GM12878 (cell line): ENCODE measurements at regions not wholly inside any gene's neighbourhood (a gene's known extent, or its start where the extent isn't known, plus 50 kb on each side); places are given as distances from the start of the nearest gene placed in this dataset.

Experiments
- TF ChIP-seq, protein P1 (sequence below): fragments of 450-650 bp; IDR thresholded peaks from 2 replicates; pipeline ENCODE4 v1.6.1; 2018; ENCODE audit warnings: borderline replicate concordance, mild to moderate bottlenecking; ENCODE audit not compliant: partially characterized antibody
- TF ChIP-seq, protein P2 (sequence below): fragments of 450-650 bp; IDR thresholded peaks from 2 replicates; pipeline ENCODE4 v1.6.1; 2017; ENCODE audit warnings: mild to moderate bottlenecking

DNA sequence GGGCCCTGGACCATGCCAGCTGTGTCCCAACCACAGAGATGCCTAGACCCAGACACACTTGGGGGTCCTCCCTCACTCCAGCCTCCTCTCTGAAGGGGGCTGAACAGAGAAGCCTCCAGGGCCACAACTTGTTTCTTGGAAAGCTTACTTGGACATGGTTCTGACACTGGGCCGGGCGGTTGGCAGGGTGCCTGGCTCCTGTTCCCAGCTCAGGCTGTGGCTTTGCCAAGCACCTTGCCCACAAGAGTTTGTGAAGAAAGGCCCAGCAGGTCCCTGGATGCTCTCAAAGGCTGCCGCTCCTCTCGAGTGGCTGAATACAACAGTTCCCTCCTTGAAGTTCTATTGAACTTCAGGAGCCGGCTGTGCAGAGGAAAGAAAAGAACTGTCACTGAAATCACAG is 181.6 kb downstream of the PTPN20 start:
- TF ChIP-seq, protein P1, sequence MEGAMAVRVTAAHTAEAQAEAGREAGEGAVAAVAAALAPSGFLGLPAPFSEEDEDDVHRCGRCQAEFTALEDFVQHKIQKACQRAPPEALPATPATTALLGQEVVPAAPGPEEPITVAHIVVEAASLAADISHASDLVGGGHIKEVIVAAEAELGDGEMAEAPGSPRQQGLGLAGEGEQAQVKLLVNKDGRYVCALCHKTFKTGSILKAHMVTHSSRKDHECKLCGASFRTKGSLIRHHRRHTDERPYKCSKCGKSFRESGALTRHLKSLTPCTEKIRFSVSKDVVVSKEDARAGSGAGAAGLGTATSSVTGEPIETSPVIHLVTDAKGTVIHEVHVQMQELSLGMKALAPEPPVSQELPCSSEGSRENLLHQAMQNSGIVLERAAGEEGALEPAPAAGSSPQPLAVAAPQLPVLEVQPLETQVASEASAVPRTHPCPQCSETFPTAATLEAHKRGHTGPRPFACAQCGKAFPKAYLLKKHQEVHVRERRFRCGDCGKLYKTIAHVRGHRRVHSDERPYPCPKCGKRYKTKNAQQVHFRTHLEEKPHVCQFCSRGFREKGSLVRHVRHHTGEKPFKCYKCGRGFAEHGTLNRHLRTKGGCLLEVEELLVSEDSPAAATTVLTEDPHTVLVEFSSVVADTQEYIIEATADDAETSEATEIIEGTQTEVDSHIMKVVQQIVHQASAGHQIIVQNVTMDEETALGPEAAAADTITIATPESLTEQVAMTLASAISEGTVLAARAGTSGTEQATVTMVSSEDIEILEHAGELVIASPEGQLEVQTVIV = no peak
- TF ChIP-seq, protein P2, sequence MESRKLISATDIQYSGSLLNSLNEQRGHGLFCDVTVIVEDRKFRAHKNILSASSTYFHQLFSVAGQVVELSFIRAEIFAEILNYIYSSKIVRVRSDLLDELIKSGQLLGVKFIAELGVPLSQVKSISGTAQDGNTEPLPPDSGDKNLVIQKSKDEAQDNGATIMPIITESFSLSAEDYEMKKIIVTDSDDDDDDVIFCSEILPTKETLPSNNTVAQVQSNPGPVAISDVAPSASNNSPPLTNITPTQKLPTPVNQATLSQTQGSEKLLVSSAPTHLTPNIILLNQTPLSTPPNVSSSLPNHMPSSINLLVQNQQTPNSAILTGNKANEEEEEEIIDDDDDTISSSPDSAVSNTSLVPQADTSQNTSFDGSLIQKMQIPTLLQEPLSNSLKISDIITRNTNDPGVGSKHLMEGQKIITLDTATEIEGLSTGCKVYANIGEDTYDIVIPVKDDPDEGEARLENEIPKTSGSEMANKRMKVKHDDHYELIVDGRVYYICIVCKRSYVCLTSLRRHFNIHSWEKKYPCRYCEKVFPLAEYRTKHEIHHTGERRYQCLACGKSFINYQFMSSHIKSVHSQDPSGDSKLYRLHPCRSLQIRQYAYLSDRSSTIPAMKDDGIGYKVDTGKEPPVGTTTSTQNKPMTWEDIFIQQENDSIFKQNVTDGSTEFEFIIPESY = no peak
